ENCODE measurements at regions not wholly inside any gene's neighbourhood (a gene's known extent, or its start where the extent isn't known, plus 50 kb on each side); places are given as distances from the start of the nearest gene placed in this dataset.

- no peak for DNase-seq (ENCODE audit: low read depth)
Measured at GRCh38 chr3:128569756-128570155, 76.8 kb upstream of the GATA2 start.

GRCh38 chr3:128568602-128569490 is 75.8 kb upstream of the GATA2 start:
- no peak for DNase-seq (ENCODE audit: low read depth)

- DNase-seq (ENCODE audit: low read depth), result no peak
Measured at GRCh38 chr3:128567705-128568356, 74.8 kb upstream of the GATA2 start.

DNA sequence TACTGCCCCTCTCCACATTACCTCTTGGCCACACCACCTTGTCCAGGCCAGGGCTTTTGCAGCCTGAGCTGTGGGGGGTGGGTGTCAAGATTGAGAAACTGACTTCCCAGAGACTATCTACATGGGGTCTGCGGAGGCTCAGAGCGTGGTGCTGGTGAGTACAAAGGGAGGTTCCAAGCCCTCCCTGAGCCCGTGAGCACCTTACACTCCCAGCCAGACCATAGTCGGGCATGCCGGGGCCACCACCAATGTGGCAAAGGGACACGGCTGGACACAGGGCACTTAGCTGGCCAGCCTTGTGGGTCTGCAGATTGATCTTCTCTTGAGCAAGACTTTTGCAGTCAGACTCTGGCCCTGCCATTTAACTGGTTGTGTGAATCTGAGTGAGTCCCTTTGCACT is 74.1 kb upstream of the GATA2 start:
- no peak for DNase-seq (ENCODE audit: low read depth)

DNA sequence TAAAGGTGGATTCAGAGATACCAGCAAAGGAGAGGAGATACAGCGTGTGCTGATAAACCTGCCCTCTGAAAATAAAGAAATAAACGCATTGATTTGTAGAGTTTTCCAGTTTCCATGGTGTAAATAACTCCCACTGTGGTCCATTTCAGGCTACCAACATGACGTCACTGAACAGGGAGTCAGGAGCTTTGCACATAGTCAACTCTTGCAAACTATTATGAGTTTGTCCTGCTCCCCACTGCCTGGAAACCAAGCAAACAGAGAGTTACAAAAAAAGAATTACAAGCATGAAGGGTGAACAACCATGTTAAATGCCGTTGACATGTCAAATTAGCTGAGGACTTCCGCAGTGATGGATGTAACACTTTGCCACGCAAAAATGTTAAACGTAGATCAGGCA is 70.4 kb upstream of the GATA2 start:
- no peak for DNase-seq (ENCODE audit: low read depth)

GRCh38 chr3:128561504-128561903 is 68.5 kb upstream of the GATA2 start:
- DNase-seq (ENCODE audit: low read depth), result no peak

- DNase-seq (ENCODE audit: low read depth), result no peak
Measured at GRCh38 chr3:128560768-128561167, 67.8 kb upstream of the GATA2 start.

GRCh38 chr3:128559486-128560225 is 66.7 kb upstream of the GATA2 start:
- no peak for DNase-seq (ENCODE audit: low read depth)

GRCh38 chr3:128557531-128558280 is 64.7 kb upstream of the GATA2 start:
- no peak for DNase-seq (ENCODE audit: low read depth)

GRCh38 chr3:128556907-128557306 is 63.9 kb upstream of the GATA2 start:
- DNase-seq (ENCODE audit: low read depth), result no peak

DNA sequence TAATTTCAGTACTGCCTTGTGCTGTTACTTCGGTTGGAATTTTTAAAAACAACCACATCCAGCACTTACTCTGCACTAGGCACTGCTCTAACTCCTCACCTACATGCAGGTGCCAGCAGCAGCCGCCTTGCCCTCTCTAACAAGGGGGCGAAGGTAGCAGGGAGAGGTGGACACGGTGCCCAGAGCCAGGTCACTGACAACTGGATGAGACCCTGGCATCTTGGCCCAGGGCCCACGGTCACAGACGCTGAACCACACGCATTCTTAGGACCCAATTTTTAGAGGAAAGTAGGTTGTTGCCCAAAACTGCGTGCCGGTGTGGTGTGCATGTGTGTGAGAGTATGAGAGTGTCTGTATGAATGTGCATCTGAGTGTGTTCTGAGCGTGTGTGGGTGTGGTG is 63.4 kb upstream of the GATA2 start:
- DNase-seq (ENCODE audit: low read depth), result no peak

DNA sequence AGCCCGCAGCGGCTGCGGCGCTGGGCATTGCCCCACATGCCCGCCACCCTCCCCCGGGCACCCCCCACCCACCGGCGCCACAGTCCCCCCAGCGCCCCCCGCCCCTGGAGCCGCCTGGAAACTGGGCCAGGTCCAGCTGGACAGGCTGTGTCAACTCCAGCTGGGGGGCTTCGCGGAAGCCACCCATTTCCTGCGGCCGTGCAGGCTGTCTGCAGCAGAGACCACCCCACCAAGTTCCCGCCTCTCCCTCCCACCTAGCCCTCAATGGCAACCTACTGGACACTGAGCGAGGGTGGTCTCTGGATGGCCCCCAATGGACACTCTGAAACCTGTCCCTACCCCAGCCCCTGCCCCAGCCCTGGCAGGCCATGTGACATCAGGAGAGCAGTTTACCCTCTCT is 62.8 kb upstream of the GATA2 start:
- DNase-seq (ENCODE audit: low read depth), result no peak

DNA sequence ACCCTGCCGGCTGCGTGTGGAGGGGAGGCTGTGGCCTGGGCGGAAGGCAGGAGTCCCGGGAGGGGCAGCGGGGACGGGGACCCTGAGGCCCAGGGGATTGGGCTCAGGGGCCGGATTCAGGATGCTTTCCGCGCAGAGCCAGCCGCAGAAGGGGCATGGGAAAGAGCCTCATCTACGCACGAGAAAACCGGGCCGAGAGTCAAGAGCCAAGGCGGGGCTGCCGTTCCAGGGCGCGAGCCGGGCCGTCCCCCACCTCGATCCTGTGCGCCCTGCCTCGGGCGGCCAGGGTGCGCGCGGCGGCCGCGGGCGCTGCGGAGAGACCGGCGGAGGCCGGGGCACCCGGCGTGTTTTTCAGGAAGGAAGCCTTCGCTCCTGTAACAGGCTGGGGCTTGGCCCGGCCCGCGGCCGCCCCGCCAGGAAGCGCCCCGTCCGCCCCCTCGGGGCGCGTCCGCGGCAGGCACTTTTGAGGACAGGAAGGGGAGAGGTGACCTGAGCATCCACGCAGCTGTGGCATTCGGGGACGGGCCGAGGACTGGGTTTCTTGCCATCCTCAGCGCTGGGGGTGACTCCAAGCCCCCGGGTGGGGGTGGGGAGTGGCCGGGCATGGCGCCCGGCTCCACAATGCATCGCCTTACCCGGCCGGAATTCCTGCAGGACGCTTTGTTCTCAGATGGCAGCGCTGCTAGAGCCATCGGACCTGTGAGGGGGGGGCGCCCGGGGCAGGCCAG is 62.3 kb upstream of the GATA2 start:
- DNase-seq (ENCODE audit: low read depth), result no peak

GRCh38 chr3:128554465-128555097 is 61.6 kb upstream of the GATA2 start:
- DNase-seq (ENCODE audit: low read depth), result no peak

- peak; percentile 68 for DNase-seq (ENCODE audit: low read depth)
Measured at GRCh38 chr3:128554100-128554464, 61.1 kb upstream of the GATA2 start.

GRCh38 chr3:128553560-128553959 is 60.6 kb upstream of the GATA2 start:
- no peak for DNase-seq (ENCODE audit: low read depth)

DNA sequence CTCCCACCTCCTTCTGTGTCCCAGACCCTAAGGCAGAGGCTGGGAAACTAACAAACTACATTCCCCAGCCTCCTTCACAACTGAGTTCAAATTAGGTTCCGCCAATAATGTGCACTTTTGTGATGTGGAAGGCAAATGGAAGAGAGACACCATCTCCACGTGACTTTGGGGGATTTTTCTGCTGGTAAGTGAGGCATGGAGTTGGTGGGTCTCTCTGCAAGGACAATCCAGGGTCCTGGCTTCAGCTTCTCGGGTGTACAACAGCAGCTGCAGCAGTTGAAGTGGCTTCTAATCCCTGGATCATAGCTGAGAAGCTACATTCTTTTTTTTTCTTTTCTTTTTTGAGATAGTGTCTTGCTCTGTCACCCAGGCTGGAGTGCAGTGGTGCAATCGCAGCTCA is 58.9 kb upstream of the GATA2 start:
- DNase-seq (ENCODE audit: low read depth), result no peak

- DNase-seq (ENCODE audit: low read depth), result no peak
Measured at GRCh38 chr3:128551451-128551850, 58.5 kb upstream of the GATA2 start.

GRCh38 chr3:128550471-128551126 is 57.6 kb upstream of the GATA2 start:
- no peak for DNase-seq (ENCODE audit: low read depth)

- DNase-seq (ENCODE audit: low read depth), result no peak
Measured at GRCh38 chr3:128550113-128550440, 57.1 kb upstream of the GATA2 start.
